Heart right ventricle (tissue), 16 donors: ENCODE measurements at regions not wholly inside any gene's neighbourhood (a gene's known extent, or its start where the extent isn't known, plus 50 kb on each side); places are given as distances from the start of the nearest gene placed in this dataset.

Source experiments
- ATAC-seq, 8 donors: fragments of 200-7000 bp; cut with Tn5 transposase; one replicate each; pipeline ENCODE4 v1.9.1; 2020; ENCODE audit warnings: mild to moderate bottlenecking in 8 of 8, moderate library complexity in 8 of 8, moderate number of reproducible peaks in 1 of 8
- DNase-seq, 2 donors: peaks; one replicate each; pipeline ENCODE4 v3.0.0-alpha.2; 2020
- H3K27ac ChIP-seq, 10 donors: fragments of 200-600 bp; sonication (generic) in 2 of 10; one replicate each; pipeline versions ENCODE4 v1.5.0 to v1.8.0; 2020 to 2022; ENCODE audit warnings: mild to moderate bottlenecking in 3 of 10
- H3K27me3 ChIP-seq, 7 donors: fragments of 200-600 bp; one replicate each; pipeline ENCODE4 v1.8.0; 2021 to 2022; ENCODE audit warnings: mild to moderate bottlenecking in 2 of 7
- H3K36me3 ChIP-seq, 9 donors: fragments of 200-600 bp; sonication (generic) in 1 of 9; one replicate each; pipeline versions ENCODE4 v1.5.0 to v1.8.0; 2020 to 2022; ENCODE audit warnings: mild to moderate bottlenecking in 2 of 9
- H3K4me1 ChIP-seq, 9 donors: fragments of 200-600 bp; sonication (generic) in 1 of 9; one replicate each; pipeline versions ENCODE4 v1.5.0 to v1.8.0; 2020 to 2022; ENCODE audit warnings: mild to moderate bottlenecking in 4 of 9
- H3K4me3 ChIP-seq, 10 donors: fragments of 200-600 bp; sonication (generic) in 2 of 10; one replicate each; pipeline versions ENCODE4 v1.5.0 to v1.8.0; 2020 to 2022; ENCODE audit warnings: mild to moderate bottlenecking in 7 of 10, moderate library complexity in 2 of 10
- H3K9me3 ChIP-seq, 11 donors: fragments of 200-600 bp in 10 of 11; sonication (generic) in 2 of 11; one replicate each; pipeline versions ENCODE4 v1.5.0 to v1.8.0; 2013 to 2022; ENCODE audit warnings: mild to moderate bottlenecking in 2 of 11, control low read depth in 1 of 11, moderate library complexity in 1 of 11
- WGBS, 2 donors: extraction: QIAGEN DNeasy Blood & Tissue Kit; methylation state at CpG; one replicate each; pipeline ENCODE4 v1.1.7; 2013; ENCODE audit warnings: inconsistent platforms in 1 of 2; 5-methylcytosine and 5-hydroxymethylcytosine counted together
- intact Hi-C, 10 donors: fragments of 100-400 bp; cut with DNase I; formaldehyde crosslinking; loops; one replicate each; pipeline versions ENCODE4 v1.11.1 to v1.14.2; 2022
- TF ChIP-seq, protein P1 (sequence below), 9 donors: fragments of 200-600 bp; sonication (generic) in 2 of 9; IDR thresholded peaks; one replicate each; pipeline versions ENCODE4 v1.5.0 to v1.8.0; 2021 to 2022; ENCODE audit warnings: antibody characterized with exemption in 9 of 9, mild to moderate bottlenecking in 5 of 9, moderate library complexity in 1 of 9
- donor health status: Arrhythmogenic right ventricular cardiomyopathy.
- donor health status: ischemic (EF 13 %, LVEDD 7.1; RV severe dilation, severe dysfunction).
- donor health status: healthy with polysubstance abuse.
- donor health status: DM: no; HTN: yes; CAD: no.
- donor health status: DM: no; HTN: no; CAD: no.
- donor health status: ischemic (EF 25% LVEDD 6.9; RV normal size, moderate dysfunction).
- donor health status: ischemic (EF 25% LVEDD 5.7; RV mildly dilated, moderate dysfunction).
- donor health status: healthy.
- donor health status: DM: yes; HTN: yes; CAD: no.
- donor health status: Ischemic cardiomyopathy.
- donor health status: ischemic (EF 35%, LVEDD 5.7; RV mildly dilated, moderate dysfunction).
- donor health status: nonischemic (EF 11% LVEDD 7.7; RV severe dilation, severe dysfunction).
- donor health status: DM: yes; HTN: yes; CAD: no.
- donor health status: PGD.
- donor health status: ischemic (EF 29% LVEDD 5.4; RV normal size, mild dysfunction).
- donor health status: nonischemic (EF 23%, LVEDD 6.1; RV moderate dilation, normal function).

GRCh38 chr9:113822315-113822714 is 53.8 kb upstream of the ZNF618 start:
- Histone ChIP-seq H3K4me1 (no peaks in the 10 kb centered on the region), H3K27me3 (peaks cover 0 to 3% (median 0%) of the 10 kb centered on the region in 7 donors), H3K4me3 (no peak overlapping the region), H3K36me3 (no peaks in the 10 kb centered on the region), H3K27ac (no peak overlapping the region), H3K9me3 (peaks cover 0 to 32% (median 0%) of the 10 kb centered on the region in 11 donors)
- DNase-seq (no peak), ATAC-seq (no peak)
- 86 to 95% methylated on average over 2 of the region's 2 CpGs for WGBS, 2 donors
- TF ChIP-seq, protein P1, sequence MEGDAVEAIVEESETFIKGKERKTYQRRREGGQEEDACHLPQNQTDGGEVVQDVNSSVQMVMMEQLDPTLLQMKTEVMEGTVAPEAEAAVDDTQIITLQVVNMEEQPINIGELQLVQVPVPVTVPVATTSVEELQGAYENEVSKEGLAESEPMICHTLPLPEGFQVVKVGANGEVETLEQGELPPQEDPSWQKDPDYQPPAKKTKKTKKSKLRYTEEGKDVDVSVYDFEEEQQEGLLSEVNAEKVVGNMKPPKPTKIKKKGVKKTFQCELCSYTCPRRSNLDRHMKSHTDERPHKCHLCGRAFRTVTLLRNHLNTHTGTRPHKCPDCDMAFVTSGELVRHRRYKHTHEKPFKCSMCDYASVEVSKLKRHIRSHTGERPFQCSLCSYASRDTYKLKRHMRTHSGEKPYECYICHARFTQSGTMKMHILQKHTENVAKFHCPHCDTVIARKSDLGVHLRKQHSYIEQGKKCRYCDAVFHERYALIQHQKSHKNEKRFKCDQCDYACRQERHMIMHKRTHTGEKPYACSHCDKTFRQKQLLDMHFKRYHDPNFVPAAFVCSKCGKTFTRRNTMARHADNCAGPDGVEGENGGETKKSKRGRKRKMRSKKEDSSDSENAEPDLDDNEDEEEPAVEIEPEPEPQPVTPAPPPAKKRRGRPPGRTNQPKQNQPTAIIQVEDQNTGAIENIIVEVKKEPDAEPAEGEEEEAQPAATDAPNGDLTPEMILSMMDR (IDR thresholded peaks at IDR 0.05) = no peak
- intact Hi-C loops = no loop called here

GRCh38 chr9:113823421-113823820 is 52.7 kb upstream of the ZNF618 start:
- Histone ChIP-seq H3K4me1 (peaks cover 0 to 5% (median 0%) of the 10 kb centered on the region in 9 donors), H3K9me3 (peaks cover 0 to 22% (median 0%) of the 10 kb centered on the region in 11 donors), H3K27ac (no peak overlapping the region), H3K4me3 (no peak overlapping the region), H3K27me3 (no peaks in the 10 kb centered on the region), H3K36me3 (no peaks in the 10 kb centered on the region)
- no peak for DNase-seq
- intact Hi-C loops = no loop called here
- 86 to 89% methylated on average over 1 of the region's 1 CpG for WGBS, 2 donors
- no peak for ATAC-seq
- TF ChIP-seq, protein P1 (IDR thresholded peaks at IDR 0.05) = no peak
